ENCODE measurements at regions not wholly inside any gene's neighbourhood (a gene's known extent, or its start where the extent isn't known, plus 50 kb on each side); places are given as distances from the start of the nearest gene placed in this dataset.
A peak's percentile ranks its signal among the peaks of the same experiment; 100 is the strongest.

GRCh38 chr4:156475322-156475721 is 496.3 kb downstream of the PDGFC start:
- H3K9me2 ChIP-seq (ENCODE audit: insufficient read depth): no peaks in the 10 kb centered on the region
- BruUV-seq (replicated peaks): no TSS peak
- peak; percentile 42 for DNase-seq (ENCODE audit: low read depth, low spot score)

More at GRCh38 chr4:156475322-156475721, 496.3 kb downstream of the PDGFC start:
- ChIA-PET CTCF (interaction anchor here (0.6 to 2.0 kb wide), 18 partner anchors 8 to 1504 kb away, joined by 3 to 23 read pairs (median 4); no protein-coding TSS in a partner anchor), RAD21 (ENCODE audit: low non-redundant PET in 1 of 2, low total read pairs in 2 of 2, uncharacterized antibody in 2 of 2, unreplicated experiment in 2 of 2) (interaction anchor here (0.6 to 2.1 kb wide), 8 partner anchors 74 to 570 kb away, joined by 3 to 9 read pairs (median 3); no protein-coding TSS in a partner anchor), POLR2A (interaction anchor here (1.1 to 2.0 kb wide), 2 partner anchors 12 to 493 kb away, joined by 3 to 6 read pairs; no protein-coding TSS in a partner anchor)
- H3K4me1 ChIP-seq (ENCODE audit: control insufficient read depth in 1 of 2, insufficient read depth in 2 of 2, low read length in 2 of 2): peaks cover 0 to 16% of the 10 kb centered on the region in 2 experiments; a peak in 2 of 4 replicates
- peak; percentile 73 for ATAC-seq
- no peaks in the 10 kb centered on the region for H3K36me3 ChIP-seq (ENCODE audit: control insufficient read depth in 1 of 2, insufficient read depth in 2 of 2, low read length in 2 of 2)
- no peak overlapping the region for H3K4me2 ChIP-seq (ENCODE audit: low read length)
- no peak overlapping the region for H3K9ac ChIP-seq (ENCODE audit: low read length)
- H3K27me3 ChIP-seq (ENCODE audit: insufficient read depth, low read length): no peaks in the 10 kb centered on the region
- no peaks in the 10 kb centered on the region for H4K20me1 ChIP-seq (ENCODE audit: insufficient read depth)
- H3K9me3 ChIP-seq (ENCODE audit: control insufficient read depth in 1 of 2, insufficient read depth in 1 of 2, low read depth in 1 of 2, low read length in 2 of 2): no peaks in the 10 kb centered on the region
- H3K79me2 ChIP-seq (ENCODE audit: insufficient read depth, low read length): no peaks in the 10 kb centered on the region
- no peak overlapping the region for H3K4me3 ChIP-seq (replicated peaks in 1 of 2; ENCODE audit: low read depth in 1 of 2, low read length in 2 of 2)
- intact Hi-C loops (cut with micrococcal nuclease): loop anchor here (1.0 to 10.0 kb wide), 7 partner anchors 202 to 1502 kb away; no protein-coding TSS in a partner anchor
- TF ChIP-seq EZH2phosphoT487 (IDR thresholded peaks at IDR 0.05; ENCODE audit: borderline replicate concordance): no peak
- TF ChIP-seq CTCF (IDR thresholded peaks at IDR 0.05 in 2 of 3, conservative IDR thresholded peaks at IDR 0.05 in 1 of 3; ENCODE audit: borderline replicate concordance in 1 of 3, insufficient read depth in 1 of 3, low read depth in 2 of 3, low read length in 2 of 3): peak; percentile 28 to 61 (median 54); a peak in 4 of 6 replicates
- TF ChIP-seq ZBTB33 (IDR thresholded peaks at IDR 0.05; ENCODE audit: extremely low read depth, insufficient replicate concordance, low read length): no peak
- TF ChIP-seq REST (IDR thresholded peaks at IDR 0.05; ENCODE audit: low read depth): no peak
- TF ChIP-seq TCF7L2 (IDR thresholded peaks at IDR 0.05; ENCODE audit: borderline replicate concordance, extremely low read depth, insufficient read depth, insufficient read length): no peak
- TF ChIP-seq CBX3 (IDR thresholded peaks at IDR 0.05; ENCODE audit: low read depth): no peak
- TF ChIP-seq RAD21 (IDR thresholded peaks at IDR 0.05; ENCODE audit: low read depth): peak; percentile 86
- no peak for TF ChIP-seq POLR2A (IDR thresholded peaks at IDR 0.05; ENCODE audit: borderline replicate concordance, extremely low read depth, insufficient read depth, insufficient read length)
- no peak for TF ChIP-seq SRF (IDR thresholded peaks at IDR 0.05; ENCODE audit: low read depth)
- TF ChIP-seq CEBPB (IDR thresholded peaks at IDR 0.05; ENCODE audit: low read depth): no peak
- no peak for TF ChIP-seq EGR1 (IDR thresholded peaks at IDR 0.05; ENCODE audit: low read depth)
- no peak for TF ChIP-seq JUND (IDR thresholded peaks at IDR 0.05)
- no peak for TF ChIP-seq EZH2 (IDR thresholded peaks at IDR 0.05)
- TF ChIP-seq SIN3A (IDR thresholded peaks at IDR 0.05; ENCODE audit: low read depth): no peak
- no peak overlapping the region for H3K27ac ChIP-seq (ENCODE audit: low read depth, low read length)
- H2AFZ ChIP-seq (ENCODE audit: low read depth, low read length, poor library complexity, severe bottlenecking): peak overlapping the region; percentile 23

Data from HCT116 (cell line).